B cell (primary cell): ENCODE measurements at regions not wholly inside any gene's neighbourhood (a gene's known extent, or its start where the extent isn't known, plus 50 kb on each side); places are given as distances from the start of the nearest gene placed in this dataset.

Experiments
- ATAC-seq: fragments of 200-7000 bp; cut with Tn5 transposase; one replicate; pipeline ENCODE4 v1.10.0; 2021; ENCODE audit warnings: low read depth, mild to moderate bottlenecking, moderate number of reproducible peaks, moderate library complexity
- CTCF ChIA-PET: fragments of 350-600 bp; sonication (Branson Sonifier 250); formaldehyde crosslinking; loops from one replicate; lab custom pipeline; 2021; ENCODE audit warnings: antibody characterized with exemption, inconsistent platforms; lab: Charles Lee
- POLR2A ChIA-PET: fragments of 350-600 bp; sonication (Branson Sonifier 250); formaldehyde crosslinking; loops from one replicate; lab custom pipeline; 2021; ENCODE audit warnings: antibody characterized with exemption; lab: Charles Lee
- DNase-seq: peaks from one replicate; pipeline ENCODE4 v3.0.0; 2013
- H2AFZ ChIP-seq: 2 replicates; pipeline ENCODE4 v1.6.1; 2012; ENCODE audit warnings: mild to moderate bottlenecking, low read depth, low read length; ENCODE audit not compliant: insufficient read depth, poor library complexity, severe bottlenecking
- H3K27ac ChIP-seq, 2 donors: 1 replicate in 1 of 2; 2 replicates in 1 of 2; pipeline ENCODE4 v1.5.1; 2012 to 2013; ENCODE audit warnings: low read length in 2 of 2, mild to moderate bottlenecking in 2 of 2, moderate library complexity in 1 of 2
- H3K27me3 ChIP-seq, 4 experiments: fragments of 200-600 bp in 1 of 4; sonication (generic) in 1 of 4; replicated peaks in 1 of 4; 1 replicate in 2 of 4; 2 replicates in 2 of 4; pipeline versions ENCODE4 v1.6.1 to v1.7.0; 2013 to 2016; ENCODE audit warnings: low read length in 3 of 4, mild to moderate bottlenecking in 2 of 4, mixed read lengths in 1 of 4, moderate library complexity in 1 of 4; ENCODE audit not compliant: insufficient read depth in 4 of 4, control insufficient read depth in 3 of 4; ENCODE audit errors: control extremely low read depth in 1 of 4
- H3K36me3 ChIP-seq, 2 experiments: replicated peaks in 1 of 2; 1 replicate in 1 of 2; 2 replicates in 1 of 2; pipeline versions ENCODE4 v1.6.1 to v1.7.1; 2013; ENCODE audit warnings: low read length in 1 of 2; ENCODE audit not compliant: insufficient read depth in 2 of 2, control insufficient read depth in 1 of 2; ENCODE audit errors: control extremely low read depth in 1 of 2, extremely low read depth in 1 of 2
- H3K4me1 ChIP-seq, 2 donors: fragments of 200-600 bp in 1 of 2; sonication (generic) in 1 of 2; 1 replicate in 1 of 2; 2 replicates in 1 of 2; pipeline versions ENCODE4 v1.5.1 to v1.6.1; 2013 to 2017; ENCODE audit warnings: low read length in 2 of 2; ENCODE audit not compliant: control insufficient read depth in 2 of 2, insufficient read depth in 2 of 2
- H3K4me2 ChIP-seq: replicated peaks from 2 replicates; pipeline ENCODE3; 2012; ENCODE audit warnings: mild to moderate bottlenecking, low read depth, low read length; ENCODE audit not compliant: poor library complexity, severe bottlenecking
- H3K4me3 ChIP-seq, 5 experiments: fragments of 200-600 bp in 1 of 5; sonication (generic) in 1 of 5; 1 replicate in 3 of 5; 2 replicates in 2 of 5; pipeline versions ENCODE4 v1.5.1 to v1.7.0; 2011 to 2016; ENCODE audit warnings: low read length in 4 of 5, mild to moderate bottlenecking in 4 of 5, low read depth in 2 of 5, control low read depth in 1 of 5, moderate library complexity in 1 of 5; ENCODE audit not compliant: insufficient read depth in 1 of 5; ENCODE audit errors: control extremely low read depth in 1 of 5, extremely low read depth in 1 of 5
- H3K79me2 ChIP-seq: fragments of 200-600 bp; sonication (generic); one replicate; pipeline ENCODE4 v1.6.0; 2016; ENCODE audit warnings: low read length; ENCODE audit not compliant: control insufficient read depth, insufficient read depth
- H3K9ac ChIP-seq: fragments of 200-600 bp; sonication (generic); 2 replicates; pipeline ENCODE4 v1.6.1; 2017; ENCODE audit warnings: mild to moderate bottlenecking, low read length, moderate library complexity
- H3K9me3 ChIP-seq, 3 donors: one replicate each; pipeline versions ENCODE4 v1.6.1 to v1.7.1; 2013; ENCODE audit warnings: low read length in 2 of 3; ENCODE audit not compliant: control insufficient read depth in 2 of 3, insufficient read depth in 1 of 3; ENCODE audit errors: control extremely low read depth in 1 of 3
- H4K20me1 ChIP-seq: 2 replicates; pipeline ENCODE4 v1.6.0; 2012; ENCODE audit warnings: mild to moderate bottlenecking, low read length; ENCODE audit not compliant: insufficient read depth, control insufficient read depth, poor library complexity, severe bottlenecking
- H3K27ac Mint-ChIP-seq: one replicate; pipeline ENCODE4 v1.8.0; 2021; ENCODE audit warnings: mixed read lengths
- H3K27me3 Mint-ChIP-seq: one replicate; pipeline ENCODE4 v1.8.0; 2021; ENCODE audit warnings: mixed read lengths
- H3K4me1 Mint-ChIP-seq: one replicate; pipeline ENCODE4 v1.8.0; 2021; ENCODE audit warnings: mixed read lengths
- H3K4me3 Mint-ChIP-seq: one replicate; pipeline ENCODE4 v1.8.0; 2021; ENCODE audit warnings: mixed read lengths
- H3K9me3 Mint-ChIP-seq: one replicate; pipeline ENCODE4 v1.8.0; 2022; ENCODE audit warnings: mixed read lengths; ENCODE audit not compliant: insufficient read depth
- CTCF ChIP-seq: fragments of 200-600 bp; IDR thresholded peaks from one replicate; pipeline ENCODE4 v1.8.0; 2022; ENCODE audit warnings: antibody characterized with exemption, mild to moderate bottlenecking
- EZH2 ChIP-seq: IDR thresholded peaks from 2 replicates; pipeline ENCODE4 v1.6.1; 2012; ENCODE audit warnings: borderline replicate concordance, low read depth, mild to moderate bottlenecking, moderate library complexity, low read length; ENCODE audit not compliant: insufficient read depth, poor library complexity, severe bottlenecking
- WGBS: methylation state at CpG from one replicate; pipeline ENCODE4 v1.1.5; 2013; ENCODE audit warnings: missing lambda C conversion rate; ENCODE audit not compliant: insufficient coverage; 5-methylcytosine and 5-hydroxymethylcytosine counted together
- intact Hi-C: fragments of 100-400 bp; cut with micrococcal nuclease; formaldehyde crosslinking; loops from one replicate; pipeline ENCODE4 v1.10.0; 2022

- POLR2A ChIA-PET = no interaction called here
- WGBS = no CpG with 5 or more reads among the region's 1 CpG
- intact Hi-C loops = no loop called here
- no peaks in the 10 kb centered on the region for H3K27me3 ChIP-seq
- no peak overlapping the region for H2AFZ ChIP-seq
- peaks cover 1 to 13% (median 5%) of the 10 kb centered on the region in 3 donors for H3K9me3 ChIP-seq
- ATAC-seq (no peak), DNase-seq (no peak)
- H3K9ac ChIP-seq = no peak overlapping the region
- peaks cover 2% of the 10 kb centered on the region for H3K9me3 Mint-ChIP-seq
- H4K20me1 ChIP-seq = no peaks in the 10 kb centered on the region
- H3K27ac Mint-ChIP-seq = no peak overlapping the region
- H3K4me3 ChIP-seq = no peak overlapping the region
- H3K4me1 Mint-ChIP-seq = no peaks in the 10 kb centered on the region
- no peaks in the 10 kb centered on the region for H3K4me1 ChIP-seq
- no peaks in the 10 kb centered on the region for H3K79me2 ChIP-seq
- no peak overlapping the region for H3K4me2 ChIP-seq
- no peaks in the 10 kb centered on the region for H3K27me3 Mint-ChIP-seq
- no peaks in the 10 kb centered on the region for H3K36me3 ChIP-seq
- H3K27ac ChIP-seq = no peak overlapping the region
- TF ChIP-seq CTCF (no peak), EZH2 (no peak)
- H3K4me3 Mint-ChIP-seq = no peak overlapping the region
- CTCF ChIA-PET = no interaction called here
These were observed 173.1 kb downstream of the CYLC2 start for GRCh38 chr9:103168254-103168653.

- no peak overlapping the region for H3K27ac ChIP-seq
- H3K4me2 ChIP-seq = no peak overlapping the region
- H3K79me2 ChIP-seq = no peaks in the 10 kb centered on the region
- Mint-ChIP-seq H3K4me3 (no peak overlapping the region), H3K27me3 (no peaks in the 10 kb centered on the region), H3K9me3 (peaks cover 5% of the 10 kb centered on the region), H3K27ac (no peak overlapping the region), H3K4me1 (no peaks in the 10 kb centered on the region)
- H3K4me1 ChIP-seq = no peaks in the 10 kb centered on the region
- TF ChIP-seq EZH2 (no peak), CTCF (no peak)
- no peak overlapping the region for H3K4me3 ChIP-seq
- ATAC-seq = no peak
- H4K20me1 ChIP-seq = no peaks in the 10 kb centered on the region
- no peak overlapping the region for H2AFZ ChIP-seq
- ChIA-PET CTCF (no interaction called here), POLR2A (no interaction called here)
- H3K27me3 ChIP-seq = no peaks in the 10 kb centered on the region
- no peak overlapping the region for H3K9ac ChIP-seq
- H3K36me3 ChIP-seq = no peaks in the 10 kb centered on the region
- H3K9me3 ChIP-seq = peaks cover 1 to 13% (median 5%) of the 10 kb centered on the region in 3 donors
- DNase-seq = no peak
- 67% methylated on average over 1 of the region's 1 CpG for WGBS
- intact Hi-C loops = no loop called here
These were observed 174.7 kb downstream of the CYLC2 start for GRCh38 chr9:103169798-103170197.
